SK-N-SH treated with all-trans-retinoic acid at 6 μM for 48 hours (cell line): ENCODE measurements at regions not wholly inside any gene's neighbourhood (a gene's known extent, or its start where the extent isn't known, plus 50 kb on each side); places are given as distances from the start of the nearest gene placed in this dataset.

Source experiments
- BACH2 ChIP-seq: fragments of 250-450 bp; sonication (Bioruptor Pico); IDR thresholded peaks from 2 replicates; pipeline ENCODE4 v1.9.0; 2021; ENCODE audit warnings: mild to moderate bottlenecking, borderline replicate concordance
- ESRRG ChIP-seq: fragments of 250-450 bp; sonication (Bioruptor Pico); IDR thresholded peaks from 2 replicates; pipeline ENCODE4 v1.6.1; 2021; ENCODE audit warnings: mild to moderate bottlenecking
- OSR1 ChIP-seq: fragments of 250-450 bp; sonication (Bioruptor Pico); IDR thresholded peaks from 2 replicates; pipeline ENCODE4 v1.8.0; 2022; ENCODE audit warnings: moderate library complexity, mild to moderate bottlenecking, inconsistent platforms
- RARB ChIP-seq: fragments of 250-450 bp; sonication (Bioruptor Pico); IDR thresholded peaks from 2 replicates; pipeline ENCODE4 v1.8.0; 2021; ENCODE audit warnings: mild to moderate bottlenecking, moderate library complexity
- TCF4 ChIP-seq: fragments of 250-450 bp; sonication (Bioruptor Pico); IDR thresholded peaks from 2 replicates; pipeline ENCODE4 v1.8.0; 2021; ENCODE audit warnings: mild to moderate bottlenecking, moderate library complexity, borderline replicate concordance
- ZC3H10 ChIP-seq: fragments of 250-450 bp; sonication (Bioruptor Pico); IDR thresholded peaks from 2 replicates; pipeline ENCODE4 v1.5.1; 2021; ENCODE audit warnings: mild to moderate bottlenecking, moderate library complexity

GRCh38 chr2:35820391-35820790 is 535.2 kb upstream of the CRIM1 start:
- TF ChIP-seq ZC3H10: no peak
- no peak for TF ChIP-seq BACH2 (CRISPR knock-in tag)
- TF ChIP-seq TCF4 (CRISPR knock-in tag): no peak
- TF ChIP-seq OSR1: no peak
- no peak for TF ChIP-seq ESRRG (CRISPR knock-in tag)
- TF ChIP-seq RARB: no peak
